Spleen (tissue), 11 donors: ENCODE measurements at regions not wholly inside any gene's neighbourhood (a gene's known extent, or its start where the extent isn't known, plus 50 kb on each side); places are given as distances from the start of the nearest gene placed in this dataset.
"Not testable (repeated sequence)": the region's sequence is repeated elsewhere in the genome, so short reads cannot be mapped to it uniquely, and the experiment has no call there.

ENCODE experiments used
- DNase-seq: peaks from one replicate; pipeline ENCODE4 v3.0.0-alpha.2; 2020
- H3K27ac ChIP-seq, 8 donors: fragments of 200-600 bp; sonication (generic) in 7 of 8; 1 replicate in 4 of 8; 2 replicates in 4 of 8; pipeline versions ENCODE4 v1.5.0 to v1.8.0; 2016 to 2021; ENCODE audit warnings: inconsistent platforms in 4 of 8, mild to moderate bottlenecking in 4 of 8, moderate library complexity in 1 of 8
- H3K27me3 ChIP-seq, 7 donors: fragments of 200-600 bp; sonication (generic) in 6 of 7; replicated peaks in 1 of 7; 1 replicate in 4 of 7; 2 replicates in 3 of 7; pipeline versions ENCODE4 v1.5.0 to v1.8.0; 2016 to 2021; ENCODE audit warnings: inconsistent platforms in 3 of 7, mild to moderate bottlenecking in 1 of 7
- H3K36me3 ChIP-seq, 6 donors: fragments of 200-600 bp; sonication (generic) in 5 of 6; 1 replicate in 4 of 6; 2 replicates in 2 of 6; pipeline versions ENCODE4 v1.5.0 to v1.8.0; 2016 to 2021; ENCODE audit warnings: inconsistent platforms in 2 of 6
- H3K4me1 ChIP-seq, 6 donors: fragments of 200-600 bp; sonication (generic) in 5 of 6; 1 replicate in 3 of 6; 2 replicates in 3 of 6; pipeline versions ENCODE4 v1.5.0 to v1.8.0; 2016 to 2021; ENCODE audit warnings: inconsistent platforms in 3 of 6
- H3K4me3 ChIP-seq, 8 donors: fragments of 200-600 bp; sonication (generic) in 7 of 8; 1 replicate in 4 of 8; 2 replicates in 4 of 8; pipeline versions ENCODE4 v1.5.0 to v1.8.0; 2016 to 2021; ENCODE audit warnings: inconsistent platforms in 4 of 8, mild to moderate bottlenecking in 4 of 8, moderate library complexity in 2 of 8
- H3K9me3 ChIP-seq, 8 donors: fragments of 200-600 bp; sonication (generic) in 7 of 8; 1 replicate in 4 of 8; 2 replicates in 4 of 8; pipeline versions ENCODE4 v1.5.0 to v1.8.0; 2016 to 2021; ENCODE audit warnings: inconsistent platforms in 4 of 8
- POLR2A ChIP-seq, 3 donors: fragments of 450-650 bp; IDR thresholded peaks; one replicate each; pipeline ENCODE4 v1.5.1; 2017; ENCODE audit warnings: antibody characterized with exemption in 3 of 3, mild to moderate bottlenecking in 1 of 3
- POLR2AphosphoS5 ChIP-seq, 3 donors: sonication (generic); formaldehyde crosslinking; IDR thresholded peaks; one replicate each; pipeline ENCODE4 v1.5.1; 2017; ENCODE audit warnings: antibody characterized with exemption in 3 of 3
- WGBS, 5 donors: extraction: QIAGEN DNeasy Blood & Tissue Kit in 3 of 5; methylation state at CpG; one replicate each; pipeline versions ENCODE4 v1.1.5 to v1.1.7; 2013 to 2018; 5-methylcytosine and 5-hydroxymethylcytosine counted together
- intact Hi-C: fragments of 100-400 bp; cut with DNase I; formaldehyde crosslinking; loops from one replicate; pipeline ENCODE4 v1.15.0; 2023; ENCODE audit warnings: low total_unique reads
- TF ChIP-seq, protein P1 (sequence below), 11 experiments: fragments of 200-600 bp in 7 of 11; fragments of 450-650 bp in 4 of 11; sonication (generic) in 4 of 11; IDR thresholded peaks in 8 of 11; conservative IDR thresholded peaks in 3 of 11; 1 replicate in 7 of 11; 2 replicates in 4 of 11; pipeline versions ENCODE4 v1.4.0 to v1.8.0; 2016 to 2021; ENCODE audit warnings: antibody characterized with exemption in 11 of 11, inconsistent platforms in 4 of 11, mild to moderate bottlenecking in 1 of 11
- donor health status: healthy with polysubstance abuse.
- donor health status: DM: no; HTN: no; CAD: no; lungs with moderate emphysema.
- donor health status: DM: no; HTN: no; CAD: no.
- donor health status: Bipolar disorder and iron deficiency.
- donor health status: healthy.
- donor health status: DM: no; HTN: no; CAD: no.
- donor health status: DM: yes; HTN: yes; CAD: no.

DNA sequence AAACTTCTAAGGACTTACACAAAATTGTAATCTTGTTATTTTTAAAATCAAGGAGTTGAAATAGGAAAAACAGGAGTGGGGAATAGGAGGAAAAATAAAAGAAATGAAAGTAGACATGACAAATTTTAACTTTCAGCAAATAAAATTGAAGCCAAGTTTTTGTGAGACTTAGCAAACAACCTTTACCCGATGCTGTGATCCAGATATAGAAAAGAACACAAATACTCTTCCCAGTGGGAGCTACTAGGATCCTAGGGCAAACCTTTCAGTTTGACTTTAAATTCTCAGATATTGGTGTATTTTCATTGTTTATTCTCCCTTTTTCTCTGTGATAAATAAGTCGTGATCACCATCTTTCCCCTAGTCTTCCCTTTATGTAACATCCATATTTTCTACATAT, 968.7 kb upstream of the CITED2 start:
- no peak for DNase-seq
- H3K27me3 ChIP-seq, result no peaks in the 10 kb centered on the region
- no peaks in the 10 kb centered on the region for H3K4me1 ChIP-seq
- no peak overlapping the region for H3K4me3 ChIP-seq
- peaks cover 0 to 18% (median 0%) of the 10 kb centered on the region in 8 donors for H3K9me3 ChIP-seq
- H3K27ac ChIP-seq, result no peak overlapping the region
- no peaks in the 10 kb centered on the region for H3K36me3 ChIP-seq
- TF ChIP-seq POLR2A (IDR thresholded peaks at IDR 0.05), result no peak
- TF ChIP-seq, protein P1, sequence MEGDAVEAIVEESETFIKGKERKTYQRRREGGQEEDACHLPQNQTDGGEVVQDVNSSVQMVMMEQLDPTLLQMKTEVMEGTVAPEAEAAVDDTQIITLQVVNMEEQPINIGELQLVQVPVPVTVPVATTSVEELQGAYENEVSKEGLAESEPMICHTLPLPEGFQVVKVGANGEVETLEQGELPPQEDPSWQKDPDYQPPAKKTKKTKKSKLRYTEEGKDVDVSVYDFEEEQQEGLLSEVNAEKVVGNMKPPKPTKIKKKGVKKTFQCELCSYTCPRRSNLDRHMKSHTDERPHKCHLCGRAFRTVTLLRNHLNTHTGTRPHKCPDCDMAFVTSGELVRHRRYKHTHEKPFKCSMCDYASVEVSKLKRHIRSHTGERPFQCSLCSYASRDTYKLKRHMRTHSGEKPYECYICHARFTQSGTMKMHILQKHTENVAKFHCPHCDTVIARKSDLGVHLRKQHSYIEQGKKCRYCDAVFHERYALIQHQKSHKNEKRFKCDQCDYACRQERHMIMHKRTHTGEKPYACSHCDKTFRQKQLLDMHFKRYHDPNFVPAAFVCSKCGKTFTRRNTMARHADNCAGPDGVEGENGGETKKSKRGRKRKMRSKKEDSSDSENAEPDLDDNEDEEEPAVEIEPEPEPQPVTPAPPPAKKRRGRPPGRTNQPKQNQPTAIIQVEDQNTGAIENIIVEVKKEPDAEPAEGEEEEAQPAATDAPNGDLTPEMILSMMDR (IDR thresholded peaks at IDR 0.05 in 8 of 11, conservative IDR thresholded peaks at IDR 0.05 in 3 of 11), result no peak
- TF ChIP-seq POLR2AphosphoS5 (IDR thresholded peaks at IDR 0.05), result no peak
- intact Hi-C loops, result no loop called here
- WGBS, 5 donors, result 85 to 95% (median 93%) methylated on average over 2 of the region's 2 CpGs

GRCh38 chr6:140341272-140341671, 966.8 kb upstream of the CITED2 start:
- Histone ChIP-seq H3K9me3 (peaks cover 0 to 18% (median 0%) of the 10 kb centered on the region in 8 donors), H3K36me3 (no peaks in the 10 kb centered on the region), H3K27ac (no peak overlapping the region), H3K4me1 (no peaks in the 10 kb centered on the region), H3K4me3 (no peak overlapping the region), H3K27me3 (no peaks in the 10 kb centered on the region)
- TF ChIP-seq POLR2AphosphoS5 (IDR thresholded peaks at IDR 0.05), result no peak
- TF ChIP-seq, protein P1 (IDR thresholded peaks at IDR 0.05 in 8 of 11, conservative IDR thresholded peaks at IDR 0.05 in 3 of 11), result no peak
- TF ChIP-seq POLR2A (IDR thresholded peaks at IDR 0.05), result no peak
- intact Hi-C loops, result no loop called here
- no peak for DNase-seq

GRCh38 chr6:140340795-140341194, 966.3 kb upstream of the CITED2 start:
- DNase-seq, result no peak
- Histone ChIP-seq H3K4me1 (no peaks in the 10 kb centered on the region), H3K36me3 (no peaks in the 10 kb centered on the region), H3K27ac (no peak overlapping the region), H3K27me3 (no peaks in the 10 kb centered on the region), H3K9me3 (peaks cover 0 to 18% (median 0%) of the 10 kb centered on the region in 8 donors), H3K4me3 (no peak overlapping the region)
- intact Hi-C loops, result no loop called here
- WGBS, 5 donors, result 59 to 85% (median 79%) methylated on average over 3 of the region's 3 CpGs
- TF ChIP-seq POLR2AphosphoS5 (IDR thresholded peaks at IDR 0.05) (no peak), POLR2A (IDR thresholded peaks at IDR 0.05) (no peak)
- TF ChIP-seq, protein P1 (IDR thresholded peaks at IDR 0.05 in 8 of 11, conservative IDR thresholded peaks at IDR 0.05 in 3 of 11), result no peak

- intact Hi-C loops, H3K4me3 ChIP-seq, H3K36me3 ChIP-seq, H3K4me1 ChIP-seq, H3K27me3 ChIP-seq, H3K27ac ChIP-seq, DNase-seq: not testable (repeated sequence)
- H3K9me3 ChIP-seq, result peaks cover 0 to 18% (median 0%) of the 10 kb centered on the region in 8 donors
- WGBS, 5 donors, result 92 to 98% (median 96%) methylated on average over 2 of the region's 2 CpGs
These were observed 964.6 kb upstream of the CITED2 start for GRCh38 chr6:140339084-140339483.

- intact Hi-C loops, result no loop called here
- 30 to 49% (median 35%) methylated on average over 2 of the region's 2 CpGs for WGBS, 5 donors
- peaks cover 5 to 38% (median 24%) of the 10 kb centered on the region in 6 donors for H3K4me1 ChIP-seq
- no peak overlapping the region for H3K4me3 ChIP-seq
- TF ChIP-seq, protein P1 (IDR thresholded peaks at IDR 0.05 in 8 of 11, conservative IDR thresholded peaks at IDR 0.05 in 3 of 11), result no peak
- TF ChIP-seq POLR2A (IDR thresholded peaks at IDR 0.05), result no peak
- no peak for TF ChIP-seq POLR2AphosphoS5 (IDR thresholded peaks at IDR 0.05)
- H3K27me3 ChIP-seq, result no peaks in the 10 kb centered on the region
- no peak for DNase-seq
- H3K36me3 ChIP-seq, result no peaks in the 10 kb centered on the region
- peak overlapping the region in 3 of 8 donors; percentile 61 to 71 (median 69) for H3K27ac ChIP-seq
- peaks cover 0 to 18% (median 14%) of the 10 kb centered on the region in 8 donors for H3K9me3 ChIP-seq
These were observed 947.4 kb upstream of the CITED2 start for GRCh38 chr6:140321891-140322290.
